ENCODE measurements at regions not wholly inside any gene's neighbourhood (a gene's known extent, or its start where the extent isn't known, plus 50 kb on each side); places are given as distances from the start of the nearest gene placed in this dataset.

DNA sequence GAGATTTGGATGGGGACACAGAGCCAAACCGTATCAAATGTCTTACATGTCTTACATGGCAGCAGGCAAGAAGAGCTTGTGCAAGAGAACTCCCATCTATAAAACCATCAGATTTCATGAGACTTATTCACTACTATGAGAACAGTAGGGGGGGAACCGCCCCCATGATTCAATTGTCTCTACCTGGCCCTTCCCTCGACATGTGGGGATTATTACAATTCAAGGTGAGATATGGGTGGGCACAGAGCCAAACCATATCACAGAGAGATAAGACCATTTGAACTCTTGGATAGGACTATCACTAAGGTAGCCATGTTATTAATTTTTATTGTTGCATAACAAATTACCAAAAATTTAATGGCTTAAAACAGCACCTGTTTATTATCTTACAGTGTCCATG is 611.7 kb downstream of the SOX6 start:
- Histone ChIP-seq H3K27ac (no peak overlapping the region), H3K4me1 (no peaks in the 10 kb centered on the region), H3K4me3 (no peak overlapping the region), H3K36me3 (no peaks in the 10 kb centered on the region), H3K9me3 (no peaks in the 10 kb centered on the region), H3K27me3 (no peaks in the 10 kb centered on the region)
- ATAC-seq, result no peak
- no peak for DNase-seq
- intact Hi-C loops (cut with DNase I), result no loop called here
- no peak for TF ChIP-seq POLR2A (IDR thresholded peaks at IDR 0.05)
- TF ChIP-seq, protein P1, sequence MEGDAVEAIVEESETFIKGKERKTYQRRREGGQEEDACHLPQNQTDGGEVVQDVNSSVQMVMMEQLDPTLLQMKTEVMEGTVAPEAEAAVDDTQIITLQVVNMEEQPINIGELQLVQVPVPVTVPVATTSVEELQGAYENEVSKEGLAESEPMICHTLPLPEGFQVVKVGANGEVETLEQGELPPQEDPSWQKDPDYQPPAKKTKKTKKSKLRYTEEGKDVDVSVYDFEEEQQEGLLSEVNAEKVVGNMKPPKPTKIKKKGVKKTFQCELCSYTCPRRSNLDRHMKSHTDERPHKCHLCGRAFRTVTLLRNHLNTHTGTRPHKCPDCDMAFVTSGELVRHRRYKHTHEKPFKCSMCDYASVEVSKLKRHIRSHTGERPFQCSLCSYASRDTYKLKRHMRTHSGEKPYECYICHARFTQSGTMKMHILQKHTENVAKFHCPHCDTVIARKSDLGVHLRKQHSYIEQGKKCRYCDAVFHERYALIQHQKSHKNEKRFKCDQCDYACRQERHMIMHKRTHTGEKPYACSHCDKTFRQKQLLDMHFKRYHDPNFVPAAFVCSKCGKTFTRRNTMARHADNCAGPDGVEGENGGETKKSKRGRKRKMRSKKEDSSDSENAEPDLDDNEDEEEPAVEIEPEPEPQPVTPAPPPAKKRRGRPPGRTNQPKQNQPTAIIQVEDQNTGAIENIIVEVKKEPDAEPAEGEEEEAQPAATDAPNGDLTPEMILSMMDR (IDR thresholded peaks at IDR 0.05), result no peak
- 70% methylated on average over 3 of the region's 3 CpGs for WGBS (ENCODE audit: insufficient coverage, low coverage, low lambda C conversion rate, missing lambda C conversion rate)

DNA sequence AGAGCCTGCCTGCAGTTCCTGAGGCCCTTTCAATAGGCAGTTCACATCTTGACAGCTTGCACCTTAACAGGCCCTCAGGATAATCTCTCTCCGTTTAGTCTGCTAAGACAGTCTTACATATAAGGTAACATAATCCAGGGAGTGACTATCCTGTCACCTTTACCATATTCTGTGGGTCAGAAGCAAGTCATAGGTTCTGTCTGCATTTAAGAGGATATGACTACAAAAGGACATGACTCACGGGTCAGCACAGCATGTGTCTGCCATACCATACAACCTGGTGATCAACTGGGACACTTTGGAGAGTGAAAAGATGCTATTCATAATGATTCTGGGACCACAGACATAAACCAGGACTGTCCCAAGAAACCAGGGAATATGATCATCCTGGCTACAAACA is 611.1 kb downstream of the SOX6 start:
- intact Hi-C loops (cut with DNase I), result no loop called here
- H3K4me1 ChIP-seq, result no peaks in the 10 kb centered on the region
- no peak overlapping the region for H3K27ac ChIP-seq
- WGBS (ENCODE audit: insufficient coverage, low coverage, low lambda C conversion rate, missing lambda C conversion rate), result 89% methylated on average over 2 of the region's 2 CpGs
- H3K27me3 ChIP-seq, result no peaks in the 10 kb centered on the region
- H3K4me3 ChIP-seq, result no peak overlapping the region
- DNase-seq (no peak), ATAC-seq (no peak)
- TF ChIP-seq POLR2A (IDR thresholded peaks at IDR 0.05), result no peak
- TF ChIP-seq, protein P1 (IDR thresholded peaks at IDR 0.05), result no peak
- no peaks in the 10 kb centered on the region for H3K9me3 ChIP-seq
- H3K36me3 ChIP-seq, result no peaks in the 10 kb centered on the region

DNA sequence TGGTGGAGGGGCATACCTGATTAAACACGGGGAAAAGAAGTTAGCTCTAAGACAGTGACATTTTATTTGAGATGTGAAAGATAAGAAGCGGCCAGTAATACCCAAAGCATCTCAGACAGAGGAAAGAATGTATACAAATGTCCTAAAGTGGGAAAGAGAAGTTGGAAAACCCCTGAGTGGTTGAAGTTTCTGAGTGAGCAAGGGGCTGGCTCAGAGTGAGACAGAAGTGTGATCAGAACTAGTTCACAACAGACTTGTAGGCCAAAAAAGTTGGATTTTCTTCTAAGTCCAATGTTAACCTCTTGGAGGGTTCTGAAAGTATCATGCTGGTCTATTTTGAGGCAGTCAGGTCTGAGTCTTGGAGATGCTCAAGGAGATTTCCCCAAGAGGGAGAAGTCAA is 608.7 kb downstream of the SOX6 start:
- Histone ChIP-seq H3K27ac (no peak overlapping the region), H3K4me3 (no peak overlapping the region), H3K9me3 (no peaks in the 10 kb centered on the region), H3K4me1 (no peaks in the 10 kb centered on the region), H3K27me3 (no peaks in the 10 kb centered on the region), H3K36me3 (no peaks in the 10 kb centered on the region)
- no peak for DNase-seq
- intact Hi-C loops (cut with DNase I), result no loop called here
- ATAC-seq, result no peak
- 62% methylated on average over 2 of the region's 2 CpGs for WGBS (ENCODE audit: insufficient coverage, low coverage, low lambda C conversion rate, missing lambda C conversion rate)
- TF ChIP-seq POLR2A (IDR thresholded peaks at IDR 0.05), result no peak
- TF ChIP-seq, protein P1 (IDR thresholded peaks at IDR 0.05), result no peak

DNA sequence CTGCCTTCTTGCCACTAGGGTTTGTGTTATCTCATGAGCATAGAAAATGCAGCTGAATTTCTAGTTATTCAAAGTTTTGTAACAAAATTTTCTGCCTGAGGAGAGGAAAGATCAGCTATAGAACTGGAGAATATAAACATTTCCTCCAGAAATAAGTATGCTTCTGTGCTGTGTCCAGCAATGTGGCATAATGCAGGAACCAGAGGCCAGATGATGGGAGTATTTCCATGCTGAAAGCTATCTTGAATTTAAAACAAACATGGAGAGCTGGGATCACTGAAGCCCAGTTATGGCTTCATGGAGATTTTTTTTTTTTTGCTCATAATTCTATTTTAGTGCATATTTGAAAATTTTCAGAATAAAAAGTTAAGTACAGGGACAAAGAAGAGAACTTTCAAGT is 608.2 kb downstream of the SOX6 start:
- Histone ChIP-seq H3K27me3 (no peaks in the 10 kb centered on the region), H3K27ac (no peak overlapping the region), H3K4me1 (no peaks in the 10 kb centered on the region), H3K4me3 (no peak overlapping the region), H3K36me3 (no peaks in the 10 kb centered on the region), H3K9me3 (no peaks in the 10 kb centered on the region)
- intact Hi-C loops (cut with DNase I), result no loop called here
- ATAC-seq, result no peak
- TF ChIP-seq POLR2A (IDR thresholded peaks at IDR 0.05), result no peak
- TF ChIP-seq, protein P1 (IDR thresholded peaks at IDR 0.05), result no peak
- DNase-seq, result no peak

DNA sequence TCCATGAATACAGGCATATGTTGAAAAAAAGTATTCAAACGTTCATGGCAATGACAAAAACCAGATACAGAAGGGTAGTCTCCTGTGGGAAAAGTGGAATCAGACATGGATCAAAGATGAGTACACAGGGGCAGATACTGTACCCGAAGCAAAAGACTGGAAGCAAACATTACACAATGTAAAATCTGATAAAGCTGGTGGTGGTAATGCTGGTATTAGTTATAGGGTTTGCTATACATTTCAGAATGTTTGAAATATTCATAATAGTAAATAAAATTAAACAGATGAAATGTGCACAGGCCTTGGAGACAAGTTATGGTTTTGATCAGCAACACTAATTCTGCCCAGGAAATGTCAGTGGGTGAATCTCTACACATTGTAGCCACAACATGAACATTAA is 607.6 kb downstream of the SOX6 start:
- TF ChIP-seq, protein P1 (IDR thresholded peaks at IDR 0.05), result no peak
- TF ChIP-seq POLR2A (IDR thresholded peaks at IDR 0.05), result no peak

More for the DNA sequence above, 607.6 kb downstream of the SOX6 start:
- Histone ChIP-seq H3K27ac (no peak overlapping the region), H3K27me3 (no peaks in the 10 kb centered on the region), H3K4me1 (no peaks in the 10 kb centered on the region), H3K9me3 (no peaks in the 10 kb centered on the region), H3K36me3 (no peaks in the 10 kb centered on the region), H3K4me3 (no peak overlapping the region)
- DNase-seq, result no peak
- WGBS (ENCODE audit: insufficient coverage, low coverage, low lambda C conversion rate, missing lambda C conversion rate), result 18% methylated on average over 2 of the region's 2 CpGs
- intact Hi-C loops (cut with DNase I), result no loop called here
- peak in 2 of 4 donors; percentile 27 to 63 for ATAC-seq

Measured in right lobe of liver (tissue), 6 donors.